ENCODE measurements at regions not wholly inside any gene's neighbourhood (a gene's known extent, or its start where the extent isn't known, plus 50 kb on each side); places are given as distances from the start of the nearest gene placed in this dataset.
"Not testable (repeated sequence)": the region's sequence is repeated elsewhere in the genome, so short reads cannot be mapped to it uniquely, and the experiment has no call there.

- Histone ChIP-seq H3K27ac (ENCODE audit: low read length) (no peak overlapping the region), H3K27me3 (ENCODE audit: control insufficient read depth in 1 of 2, insufficient read depth in 2 of 2, low read length in 2 of 2) (no peaks in the 10 kb centered on the region), H3K4me3 (ENCODE audit: low read length in 2 of 2) (no peak overlapping the region), H3K9ac (ENCODE audit: low read length in 2 of 2) (no peak overlapping the region), H3K36me3 (ENCODE audit: control insufficient read depth in 2 of 2, insufficient read depth in 2 of 2, low read length in 2 of 2) (no peaks in the 10 kb centered on the region), H3K4me1 (ENCODE audit: control insufficient read depth, insufficient read depth, low read length) (no peaks in the 10 kb centered on the region), H3K9me3 (ENCODE audit: control insufficient read depth in 2 of 2, low read length in 2 of 2) (no peaks in the 10 kb centered on the region)
Observed at GRCh38 chr22:40094485-40094884, 83.2 kb upstream of the TNRC6B start.

DNA sequence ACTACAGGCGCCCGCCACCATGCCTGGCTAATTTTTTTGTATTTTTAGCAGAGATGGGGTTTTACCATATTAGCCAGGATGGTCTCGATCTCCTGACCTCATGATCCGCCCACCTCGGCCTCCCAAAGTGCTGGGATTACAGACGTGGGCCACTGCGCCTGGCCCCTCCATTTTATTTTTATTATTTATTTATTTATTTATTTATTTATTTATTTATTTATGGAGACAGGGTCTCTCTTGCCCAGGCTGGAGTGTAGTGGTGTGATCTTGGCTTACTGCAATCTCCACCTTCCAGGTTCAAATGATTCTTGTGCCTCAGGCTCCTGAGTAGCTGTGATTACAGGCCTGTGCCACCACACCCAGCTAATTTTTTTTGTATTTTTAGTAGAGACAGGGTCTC is 77.8 kb upstream of the TNRC6B start:
- not testable (repeated sequence) for H3K36me3 ChIP-seq (ENCODE audit: control insufficient read depth in 2 of 2, insufficient read depth in 2 of 2, low read length in 2 of 2); H3K27ac ChIP-seq (ENCODE audit: low read length); H3K27me3 ChIP-seq (ENCODE audit: control insufficient read depth in 1 of 2, insufficient read depth in 2 of 2, low read length in 2 of 2); H3K9ac ChIP-seq (ENCODE audit: low read length in 2 of 2); H3K9me3 ChIP-seq (ENCODE audit: control insufficient read depth in 2 of 2, low read length in 2 of 2); H3K4me1 ChIP-seq (ENCODE audit: control insufficient read depth, insufficient read depth, low read length); H3K4me3 ChIP-seq (ENCODE audit: low read length in 2 of 2)

- Histone ChIP-seq H3K27me3 (ENCODE audit: control insufficient read depth in 1 of 2, insufficient read depth in 2 of 2, low read length in 2 of 2) (no peaks in the 10 kb centered on the region), H3K9me3 (ENCODE audit: control insufficient read depth in 2 of 2, low read length in 2 of 2) (no peaks in the 10 kb centered on the region), H3K4me1 (ENCODE audit: control insufficient read depth, insufficient read depth, low read length) (peaks cover 2% of the 10 kb centered on the region), H3K4me3 (ENCODE audit: low read length in 2 of 2) (no peak overlapping the region), H3K27ac (ENCODE audit: low read length) (no peak overlapping the region), H3K9ac (ENCODE audit: low read length in 2 of 2) (no peak overlapping the region), H3K36me3 (ENCODE audit: control insufficient read depth in 2 of 2, insufficient read depth in 2 of 2, low read length in 2 of 2) (no peaks in the 10 kb centered on the region)
Observed at GRCh38 chr22:40105755-40106154, 72.0 kb upstream of the TNRC6B start.

DNA sequence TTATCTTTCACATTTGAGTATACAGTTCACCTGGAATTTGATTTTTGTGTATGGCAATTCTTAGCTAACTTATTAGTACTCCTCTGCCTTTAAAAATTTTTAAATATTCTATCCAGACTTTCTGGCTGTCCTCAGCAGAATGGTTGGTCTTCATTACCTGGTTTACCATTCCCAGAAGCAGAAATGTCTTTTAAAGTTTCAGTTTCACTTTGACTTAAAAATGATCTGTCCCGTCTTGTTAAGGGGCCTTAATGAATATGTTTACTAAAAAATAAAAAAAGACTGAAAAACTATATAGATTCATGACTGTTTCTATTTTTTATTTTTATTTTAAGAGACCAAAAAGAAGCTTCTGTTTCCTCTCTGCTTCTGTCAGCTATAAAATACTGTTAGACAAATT is 70.5 kb upstream of the TNRC6B start:
- Histone ChIP-seq H3K4me1 (ENCODE audit: control insufficient read depth, insufficient read depth, low read length) (peaks cover 2% of the 10 kb centered on the region), H3K27ac (ENCODE audit: low read length) (no peak overlapping the region), H3K4me3 (ENCODE audit: low read length in 2 of 2) (peak overlapping the region; percentile 54 to 69)

DNA sequence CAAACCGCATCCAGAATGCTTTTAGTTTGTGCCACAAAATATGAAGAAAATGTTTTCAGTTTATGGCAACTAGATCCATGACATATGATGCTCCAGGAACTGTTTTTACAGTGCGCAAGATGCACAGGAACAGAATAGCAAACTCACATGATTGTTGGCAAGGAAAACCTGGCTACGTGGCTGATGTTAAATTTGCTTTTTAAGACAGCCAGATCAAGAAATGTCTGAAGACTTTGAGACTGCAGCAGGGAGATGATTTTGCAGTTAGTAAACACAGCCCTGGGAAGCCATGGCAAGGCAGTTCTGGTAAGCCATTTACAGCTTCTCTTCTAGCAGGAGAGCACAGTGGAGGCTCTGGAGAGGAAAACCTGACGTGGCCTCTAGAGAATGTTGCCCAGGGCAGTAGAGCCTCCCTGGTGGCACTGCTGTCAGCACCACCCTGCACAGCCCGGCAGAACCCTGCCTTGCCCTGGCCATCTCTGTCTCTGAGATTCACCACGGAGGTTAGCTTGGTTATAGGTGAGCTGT is 69.8 kb upstream of the TNRC6B start:
- H3K4me3 ChIP-seq (ENCODE audit: low read length in 2 of 2) = peak overlapping the region; percentile 54 to 69

More for the DNA sequence above, 70.5 kb upstream of the TNRC6B start:
- H3K36me3 ChIP-seq (ENCODE audit: control insufficient read depth in 2 of 2, insufficient read depth in 2 of 2, low read length in 2 of 2) = no peaks in the 10 kb centered on the region
- no peaks in the 10 kb centered on the region for H3K27me3 ChIP-seq (ENCODE audit: control insufficient read depth in 1 of 2, insufficient read depth in 2 of 2, low read length in 2 of 2)
- no peaks in the 10 kb centered on the region for H3K9me3 ChIP-seq (ENCODE audit: control insufficient read depth in 2 of 2, low read length in 2 of 2)
- peak overlapping the region in 1 of 2 donors; percentile 51 for H3K9ac ChIP-seq (ENCODE audit: low read length in 2 of 2)

DNA sequence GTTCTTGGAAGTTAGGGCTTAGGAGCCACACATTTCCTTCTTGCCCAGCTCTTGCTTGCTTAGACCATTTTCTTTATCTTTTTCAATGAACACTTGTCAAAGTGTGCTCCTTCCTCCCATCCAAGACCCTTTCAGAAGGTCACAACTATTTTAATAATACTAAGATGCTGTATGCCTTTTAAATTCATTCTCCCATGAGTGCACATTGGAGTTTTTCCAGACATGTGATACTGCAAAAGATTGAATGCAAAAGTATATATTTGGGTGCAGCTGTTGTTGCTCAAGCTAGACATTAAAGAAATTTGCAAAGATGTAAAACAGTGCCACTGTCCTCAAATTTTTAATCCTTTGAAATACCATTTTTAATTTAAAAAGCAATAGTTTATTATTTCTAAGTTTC is 69.3 kb upstream of the TNRC6B start:
- peak overlapping the region in 1 of 2 donors; percentile 51 for H3K9ac ChIP-seq (ENCODE audit: low read length in 2 of 2)
- H3K4me3 ChIP-seq (ENCODE audit: low read length in 2 of 2) = peak overlapping the region; percentile 54 to 69

More for the DNA sequence above, 69.8 kb upstream of the TNRC6B start:
- Histone ChIP-seq H3K27ac (ENCODE audit: low read length) (peak overlapping the region; percentile 46), H3K4me1 (ENCODE audit: control insufficient read depth, insufficient read depth, low read length) (peaks cover 2% of the 10 kb centered on the region), H3K36me3 (ENCODE audit: control insufficient read depth in 2 of 2, insufficient read depth in 2 of 2, low read length in 2 of 2) (no peaks in the 10 kb centered on the region), H3K9me3 (ENCODE audit: control insufficient read depth in 2 of 2, low read length in 2 of 2) (no peaks in the 10 kb centered on the region), H3K9ac (ENCODE audit: low read length in 2 of 2) (peak overlapping the region in 1 of 2 donors; percentile 51), H3K27me3 (ENCODE audit: control insufficient read depth in 1 of 2, insufficient read depth in 2 of 2, low read length in 2 of 2) (no peaks in the 10 kb centered on the region)

GRCh38 chr22:40108926-40109325 is 68.8 kb upstream of the TNRC6B start:
- not testable (repeated sequence) for H3K4me3 ChIP-seq (ENCODE audit: low read length in 2 of 2); H3K4me1 ChIP-seq (ENCODE audit: control insufficient read depth, insufficient read depth, low read length); H3K9ac ChIP-seq (ENCODE audit: low read length in 2 of 2); H3K27ac ChIP-seq (ENCODE audit: low read length); H3K27me3 ChIP-seq (ENCODE audit: control insufficient read depth in 1 of 2, insufficient read depth in 2 of 2, low read length in 2 of 2); H3K9me3 ChIP-seq (ENCODE audit: control insufficient read depth in 2 of 2, low read length in 2 of 2); H3K36me3 ChIP-seq (ENCODE audit: control insufficient read depth in 2 of 2, insufficient read depth in 2 of 2, low read length in 2 of 2)

More for the DNA sequence above, 69.3 kb upstream of the TNRC6B start:
- Histone ChIP-seq H3K36me3 (ENCODE audit: control insufficient read depth in 2 of 2, insufficient read depth in 2 of 2, low read length in 2 of 2) (no peaks in the 10 kb centered on the region), H3K27ac (ENCODE audit: low read length) (peak overlapping the region; percentile 46), H3K4me1 (ENCODE audit: control insufficient read depth, insufficient read depth, low read length) (peaks cover 2% of the 10 kb centered on the region), H3K27me3 (ENCODE audit: control insufficient read depth in 1 of 2, insufficient read depth in 2 of 2, low read length in 2 of 2) (no peaks in the 10 kb centered on the region), H3K9me3 (ENCODE audit: control insufficient read depth in 2 of 2, low read length in 2 of 2) (no peaks in the 10 kb centered on the region)

GRCh38 chr22:40111451-40111850 is 66.3 kb upstream of the TNRC6B start:
- no peak overlapping the region for H3K4me3 ChIP-seq (ENCODE audit: low read length in 2 of 2)
- H3K4me1 ChIP-seq (ENCODE audit: control insufficient read depth, insufficient read depth, low read length) = peaks cover 2% of the 10 kb centered on the region

GRCh38 chr22:40112595-40112994 is 65.1 kb upstream of the TNRC6B start:
- Histone ChIP-seq H3K36me3 (ENCODE audit: control insufficient read depth in 2 of 2, insufficient read depth in 2 of 2, low read length in 2 of 2) (no peaks in the 10 kb centered on the region), H3K4me3 (ENCODE audit: low read length in 2 of 2) (no peak overlapping the region), H3K27me3 (ENCODE audit: control insufficient read depth in 1 of 2, insufficient read depth in 2 of 2, low read length in 2 of 2) (no peaks in the 10 kb centered on the region), H3K9me3 (ENCODE audit: control insufficient read depth in 2 of 2, low read length in 2 of 2) (no peaks in the 10 kb centered on the region), H3K4me1 (ENCODE audit: control insufficient read depth, insufficient read depth, low read length) (no peaks in the 10 kb centered on the region), H3K9ac (ENCODE audit: low read length in 2 of 2) (no peak overlapping the region), H3K27ac (ENCODE audit: low read length) (no peak overlapping the region)

More at GRCh38 chr22:40111451-40111850, 66.3 kb upstream of the TNRC6B start:
- no peaks in the 10 kb centered on the region for H3K27me3 ChIP-seq (ENCODE audit: control insufficient read depth in 1 of 2, insufficient read depth in 2 of 2, low read length in 2 of 2)
- no peak overlapping the region for H3K27ac ChIP-seq (ENCODE audit: low read length)
- no peaks in the 10 kb centered on the region for H3K9me3 ChIP-seq (ENCODE audit: control insufficient read depth in 2 of 2, low read length in 2 of 2)
- no peak overlapping the region for H3K9ac ChIP-seq (ENCODE audit: low read length in 2 of 2)
- no peaks in the 10 kb centered on the region for H3K36me3 ChIP-seq (ENCODE audit: control insufficient read depth in 2 of 2, insufficient read depth in 2 of 2, low read length in 2 of 2)

GRCh38 chr22:40113696-40114095 is 64.0 kb upstream of the TNRC6B start:
- H3K9ac ChIP-seq (ENCODE audit: low read length in 2 of 2) = no peak overlapping the region
- H3K27me3 ChIP-seq (ENCODE audit: control insufficient read depth in 1 of 2, insufficient read depth in 2 of 2, low read length in 2 of 2) = no peaks in the 10 kb centered on the region
- H3K9me3 ChIP-seq (ENCODE audit: control insufficient read depth in 2 of 2, low read length in 2 of 2) = no peaks in the 10 kb centered on the region
- no peaks in the 10 kb centered on the region for H3K36me3 ChIP-seq (ENCODE audit: control insufficient read depth in 2 of 2, insufficient read depth in 2 of 2, low read length in 2 of 2)
- no peaks in the 10 kb centered on the region for H3K4me1 ChIP-seq (ENCODE audit: control insufficient read depth, insufficient read depth, low read length)
- no peak overlapping the region for H3K4me3 ChIP-seq (ENCODE audit: low read length in 2 of 2)
- H3K27ac ChIP-seq (ENCODE audit: low read length) = no peak overlapping the region

DNA sequence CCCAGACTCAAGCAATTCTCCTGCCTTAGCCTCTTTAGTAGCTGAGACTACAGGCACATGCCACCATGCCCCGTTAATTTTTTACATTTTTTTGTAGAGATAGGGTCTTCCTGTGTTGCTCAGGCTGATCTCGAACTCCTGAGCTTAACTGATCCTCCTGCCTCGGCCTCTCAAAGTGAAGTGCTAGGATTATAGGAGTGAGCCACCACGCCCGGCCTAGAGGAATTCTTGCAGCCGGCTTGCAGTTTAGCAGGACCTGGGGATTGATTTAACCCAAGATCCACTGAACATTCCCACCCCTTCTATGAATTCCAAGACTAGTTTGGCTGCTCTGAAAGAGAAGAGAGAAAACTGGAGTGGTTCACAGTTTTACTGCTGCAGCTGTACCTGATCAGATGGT is 63.3 kb upstream of the TNRC6B start:
- no peaks in the 10 kb centered on the region for H3K27me3 ChIP-seq (ENCODE audit: control insufficient read depth in 1 of 2, insufficient read depth in 2 of 2, low read length in 2 of 2)
- H3K4me3 ChIP-seq (ENCODE audit: low read length in 2 of 2) = no peak overlapping the region
- peaks cover 0 to under 1% of the 10 kb centered on the region in 2 donors for H3K36me3 ChIP-seq (ENCODE audit: control insufficient read depth in 2 of 2, insufficient read depth in 2 of 2, low read length in 2 of 2)
- H3K9me3 ChIP-seq (ENCODE audit: control insufficient read depth in 2 of 2, low read length in 2 of 2) = no peaks in the 10 kb centered on the region
- H3K4me1 ChIP-seq (ENCODE audit: control insufficient read depth, insufficient read depth, low read length) = no peaks in the 10 kb centered on the region
- H3K27ac ChIP-seq (ENCODE audit: low read length) = no peak overlapping the region
- H3K9ac ChIP-seq (ENCODE audit: low read length in 2 of 2) = no peak overlapping the region
